GM21737 (cell line): ENCODE measurements at regions not wholly inside any gene's neighbourhood (a gene's known extent, or its start where the extent isn't known, plus 50 kb on each side); places are given as distances from the start of the nearest gene placed in this dataset.

Experiments used
- ATAC-seq: cut with Tn5 transposase; IDR thresholded peaks from one replicate; pipeline ENCODE4 v1.9.1; 2021; ENCODE audit warnings: mild to moderate bottlenecking, moderate library complexity; ENCODE audit not compliant: unreplicated experiment

- ATAC-seq, result no peak
Measured at GRCh38 chr4:27248829-27249228, 388.2 kb downstream of the STIM2 start.

- no peak for ATAC-seq
Measured at GRCh38 chr4:27251771-27252170, 391.1 kb downstream of the STIM2 start.

- no peak for ATAC-seq
Measured at GRCh38 chr4:27267339-27267969, 406.8 kb downstream of the STIM2 start.

GRCh38 chr4:27267970-27268355 lies 407.3 kb downstream of the STIM2 start:
- no peak for ATAC-seq

GRCh38 chr4:27270435-27270834 lies 409.8 kb downstream of the STIM2 start:
- ATAC-seq, result no peak

- no peak for ATAC-seq
Measured at GRCh38 chr4:27271555-27271954, 410.9 kb downstream of the STIM2 start.

- no peak for ATAC-seq
Measured at GRCh38 chr4:27272217-27272616, 411.6 kb downstream of the STIM2 start.

- no peak for ATAC-seq
Measured at GRCh38 chr4:27276307-27277073, 415.8 kb downstream of the STIM2 start.

- ATAC-seq, result no peak
Measured at GRCh38 chr4:27278615-27279375, 418.2 kb downstream of the STIM2 start.

GRCh38 chr4:27288496-27288895 lies 427.9 kb downstream of the STIM2 start:
- ATAC-seq, result no peak

GRCh38 chr4:27289704-27290103 lies 429.1 kb downstream of the STIM2 start:
- ATAC-seq, result no peak

GRCh38 chr4:27293831-27294230 lies 433.2 kb downstream of the STIM2 start:
- ATAC-seq, result no peak

- ATAC-seq, result no peak
Measured at GRCh38 chr4:27304751-27305150, 444.1 kb downstream of the STIM2 start.

- ATAC-seq, result no peak
Measured at GRCh38 chr4:27305246-27305645, 444.6 kb downstream of the STIM2 start.

- ATAC-seq, result no peak
Measured at GRCh38 chr4:27308379-27308778, 447.7 kb downstream of the STIM2 start.

GRCh38 chr4:27315625-27316024 lies 455.0 kb downstream of the STIM2 start:
- no peak for ATAC-seq

- no peak for ATAC-seq
Measured at GRCh38 chr4:27316176-27316575, 455.5 kb downstream of the STIM2 start.

- ATAC-seq, result no peak
Measured at GRCh38 chr4:27318740-27319139, 458.1 kb downstream of the STIM2 start.

- no peak for ATAC-seq
Measured at GRCh38 chr4:27326991-27327390, 466.4 kb downstream of the STIM2 start.

GRCh38 chr4:27327421-27328181 lies 467.0 kb downstream of the STIM2 start:
- no peak for ATAC-seq

- ATAC-seq, result no peak
Measured at GRCh38 chr4:27338530-27338929, 477.9 kb downstream of the STIM2 start.
